ENCODE measurements at regions not wholly inside any gene's neighbourhood (a gene's known extent, or its start where the extent isn't known, plus 50 kb on each side); places are given as distances from the start of the nearest gene placed in this dataset.

DNA sequence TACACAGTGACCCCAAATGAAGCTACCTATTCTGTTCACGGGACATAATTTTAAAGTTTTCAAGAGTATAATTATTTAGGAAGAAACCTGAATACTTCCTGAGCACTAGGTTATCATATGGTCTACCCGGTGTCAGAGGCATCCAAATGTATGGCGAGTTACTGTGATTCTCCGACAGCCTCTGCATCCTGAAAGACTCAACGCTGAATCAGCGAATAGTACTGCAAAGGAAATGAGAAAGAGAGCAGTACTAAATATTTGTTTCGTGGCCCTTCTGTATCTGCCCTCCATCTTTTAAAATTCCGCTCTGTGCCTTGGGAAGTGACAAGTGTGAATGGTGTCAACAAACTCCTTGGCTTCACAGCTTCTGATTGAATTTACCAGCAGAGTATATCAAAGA is 358.0 kb upstream of the ZEB2 start:
- TF ChIP-seq, protein P1, sequence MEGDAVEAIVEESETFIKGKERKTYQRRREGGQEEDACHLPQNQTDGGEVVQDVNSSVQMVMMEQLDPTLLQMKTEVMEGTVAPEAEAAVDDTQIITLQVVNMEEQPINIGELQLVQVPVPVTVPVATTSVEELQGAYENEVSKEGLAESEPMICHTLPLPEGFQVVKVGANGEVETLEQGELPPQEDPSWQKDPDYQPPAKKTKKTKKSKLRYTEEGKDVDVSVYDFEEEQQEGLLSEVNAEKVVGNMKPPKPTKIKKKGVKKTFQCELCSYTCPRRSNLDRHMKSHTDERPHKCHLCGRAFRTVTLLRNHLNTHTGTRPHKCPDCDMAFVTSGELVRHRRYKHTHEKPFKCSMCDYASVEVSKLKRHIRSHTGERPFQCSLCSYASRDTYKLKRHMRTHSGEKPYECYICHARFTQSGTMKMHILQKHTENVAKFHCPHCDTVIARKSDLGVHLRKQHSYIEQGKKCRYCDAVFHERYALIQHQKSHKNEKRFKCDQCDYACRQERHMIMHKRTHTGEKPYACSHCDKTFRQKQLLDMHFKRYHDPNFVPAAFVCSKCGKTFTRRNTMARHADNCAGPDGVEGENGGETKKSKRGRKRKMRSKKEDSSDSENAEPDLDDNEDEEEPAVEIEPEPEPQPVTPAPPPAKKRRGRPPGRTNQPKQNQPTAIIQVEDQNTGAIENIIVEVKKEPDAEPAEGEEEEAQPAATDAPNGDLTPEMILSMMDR (IDR thresholded peaks at IDR 0.05; ENCODE audit: insufficient read depth, low read depth, low read length), result no peak
- TF ChIP-seq EZH2 (IDR thresholded peaks at IDR 0.05; ENCODE audit: insufficient read depth, low read length), result no peak

Data from astrocyte (in vitro differentiated cells and primary cell).